Activated CD8-positive, alpha-beta memory T cell treated with anti-CD3 and anti-CD28 coated beads, Interleukin-2, amount 10 ng/mL, durations not matched to agents 7 days and 5 days (primary cell): ENCODE measurements at regions not wholly inside any gene's neighbourhood (a gene's known extent, or its start where the extent isn't known, plus 50 kb on each side); places are given as distances from the start of the nearest gene placed in this dataset.

Experiments
- ATAC-seq: fragments of 150-1000 bp; cut with Tn5 transposase; one replicate; pipeline ENCODE4 v1.10.0; 2021; ENCODE audit warnings: moderate library complexity
- CTCF ChIA-PET: fragments of 350-600 bp; sonication (Branson Sonifier 250); formaldehyde crosslinking; loops from one replicate; lab custom pipeline; 2021; ENCODE audit warnings: antibody characterized with exemption; lab: Charles Lee
- DNase-seq: peaks from one replicate; pipeline ENCODE4 v3.0.0-alpha.2; 2020
- H3K27ac Mint-ChIP-seq: one replicate; pipeline ENCODE4 v1.8.0; 2021; ENCODE audit warnings: mild to moderate bottlenecking, mixed read lengths
- H3K27me3 Mint-ChIP-seq: one replicate; pipeline ENCODE4 v1.8.0; 2021; ENCODE audit warnings: mixed read lengths
- H3K36me3 Mint-ChIP-seq: one replicate; pipeline ENCODE4 v1.8.0; 2021; ENCODE audit warnings: mild to moderate bottlenecking, mixed read lengths
- H3K4me1 Mint-ChIP-seq: one replicate; pipeline ENCODE4 v1.8.0; 2021; ENCODE audit warnings: mixed read lengths
- H3K4me3 Mint-ChIP-seq: one replicate; pipeline ENCODE4 v1.8.0; 2021; ENCODE audit warnings: mild to moderate bottlenecking, moderate library complexity, mixed read lengths
- H3K9me3 Mint-ChIP-seq: one replicate; pipeline ENCODE4 v1.8.0; 2022; ENCODE audit warnings: low read depth, mixed read lengths

- Mint-ChIP-seq H3K4me1 (peaks cover 11% of the 10 kb centered on the region), H3K9me3 (no peaks in the 10 kb centered on the region), H3K27ac (no peak overlapping the region), H3K27me3 (peaks cover 20% of the 10 kb centered on the region), H3K36me3 (no peaks in the 10 kb centered on the region), H3K4me3 (no peak overlapping the region)
- ATAC-seq (no peak), DNase-seq (no peak)
- CTCF ChIA-PET = no interaction called here
Measured at GRCh38 chr15:99472416-99473145, 93.2 kb upstream of the MEF2A start.

DNA sequence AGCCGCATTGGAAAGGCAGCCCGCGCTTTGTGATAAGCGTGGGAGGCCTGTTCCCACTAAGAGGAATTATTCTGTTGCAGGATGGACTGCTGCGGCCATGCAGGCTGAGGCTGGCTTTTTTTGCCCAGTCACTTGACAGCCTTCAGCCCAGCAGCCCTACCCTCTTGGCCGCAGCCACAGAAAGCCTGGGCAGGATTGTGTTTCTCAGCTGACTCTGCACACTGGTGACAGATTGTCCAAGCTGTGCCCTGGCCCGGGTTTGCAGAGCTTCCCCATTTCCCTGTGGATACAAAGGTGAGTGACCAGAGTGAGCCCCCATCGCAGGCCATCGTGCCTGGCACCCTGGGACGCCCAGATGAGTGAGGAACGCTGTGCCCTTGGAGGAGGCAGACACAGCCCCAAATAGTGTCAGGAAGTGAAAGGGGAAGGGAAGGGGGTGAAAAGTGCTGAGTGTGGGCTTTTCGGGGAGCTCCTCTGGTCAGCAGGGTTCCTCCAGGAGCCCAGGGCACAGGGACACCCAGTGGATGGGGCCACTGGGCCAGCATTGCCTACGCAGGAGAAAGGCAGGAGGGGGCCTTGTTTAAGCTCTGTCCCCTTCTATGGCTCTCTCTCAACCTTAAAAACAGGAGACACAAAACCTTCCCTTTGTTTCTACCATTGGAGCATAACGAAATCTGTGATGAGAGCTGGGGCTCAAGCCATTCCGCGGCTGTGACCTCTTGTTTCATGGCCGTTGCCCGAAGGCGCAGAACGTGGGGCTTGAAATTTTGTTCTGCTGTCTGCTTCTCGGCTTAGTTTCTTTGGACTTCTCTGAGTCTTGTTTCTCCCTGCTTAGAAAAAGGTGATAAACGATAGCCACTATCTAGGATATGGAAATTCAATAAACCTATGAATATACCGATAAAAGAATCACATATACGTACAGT lies 91.5 kb upstream of the MEF2A start:
- peaks cover 16% of the 10 kb centered on the region for H3K4me1 Mint-ChIP-seq
- CTCF ChIA-PET = no interaction called here

DNA sequence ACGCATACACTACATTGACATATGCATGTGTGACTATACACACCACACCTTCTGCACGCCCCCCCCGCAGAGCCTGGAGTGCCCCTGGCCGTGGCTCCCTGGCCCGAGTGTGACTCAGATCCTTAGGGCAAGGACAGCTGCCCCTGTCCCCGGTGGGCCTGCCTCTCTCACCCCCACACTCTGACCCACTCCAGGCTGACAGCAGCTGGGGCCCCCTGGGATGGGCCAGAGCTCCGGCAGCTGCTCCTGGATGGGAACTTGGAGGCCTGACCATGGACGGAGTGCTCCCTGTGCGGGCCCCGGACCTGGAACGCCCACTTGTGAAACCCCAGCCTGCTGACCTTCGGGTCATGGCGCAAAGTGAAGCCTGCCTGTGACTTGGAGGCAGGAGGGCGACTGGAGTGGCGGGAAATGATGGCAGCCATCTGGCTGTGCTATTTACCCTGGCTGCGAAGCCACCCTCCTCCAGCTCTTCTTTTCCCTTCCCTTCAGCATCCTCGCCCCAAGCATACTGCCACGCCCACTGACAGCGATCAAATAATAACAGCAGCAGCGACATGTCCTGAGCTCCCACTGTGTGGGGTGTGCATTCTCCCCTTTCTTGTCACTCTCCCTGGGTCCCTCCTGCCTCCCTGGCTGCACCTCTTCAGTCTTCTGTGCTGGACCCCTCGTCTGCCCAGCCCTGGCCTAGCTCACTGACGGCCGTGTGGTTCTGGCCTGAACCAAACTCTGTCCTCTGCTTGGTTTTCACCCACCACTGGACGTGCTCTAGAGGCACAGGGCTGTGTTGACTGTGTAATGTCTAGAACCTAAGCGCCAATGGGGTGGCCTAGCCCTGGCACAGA lies 90.7 kb upstream of the MEF2A start:
- peaks cover 18% of the 10 kb centered on the region for H3K27me3 Mint-ChIP-seq
- H3K4me3 Mint-ChIP-seq = no peak overlapping the region
- H3K9me3 Mint-ChIP-seq = no peaks in the 10 kb centered on the region
- peaks cover 16% of the 10 kb centered on the region for H3K4me1 Mint-ChIP-seq
- no peak overlapping the region for H3K27ac Mint-ChIP-seq
- DNase-seq = no peak
- CTCF ChIA-PET = no interaction called here
- no peaks in the 10 kb centered on the region for H3K36me3 Mint-ChIP-seq
- no peak for ATAC-seq

More for the DNA sequence above, 91.5 kb upstream of the MEF2A start:
- no peaks in the 10 kb centered on the region for H3K36me3 Mint-ChIP-seq
- H3K4me3 Mint-ChIP-seq = no peak overlapping the region
- peaks cover 18% of the 10 kb centered on the region for H3K27me3 Mint-ChIP-seq
- ATAC-seq (no peak), DNase-seq (no peak)
- H3K27ac Mint-ChIP-seq = no peak overlapping the region
- no peaks in the 10 kb centered on the region for H3K9me3 Mint-ChIP-seq

- H3K27ac Mint-ChIP-seq = no peak overlapping the region
- no peak for ATAC-seq
- no peak overlapping the region for H3K4me3 Mint-ChIP-seq
- H3K27me3 Mint-ChIP-seq = peaks cover 14% of the 10 kb centered on the region
- H3K36me3 Mint-ChIP-seq = no peaks in the 10 kb centered on the region
- no peaks in the 10 kb centered on the region for H3K9me3 Mint-ChIP-seq
- CTCF ChIA-PET = interaction anchor here (0.8 kb wide), 1 partner anchor 262 kb away, joined by 3 read pairs; no protein-coding TSS in a partner anchor
- peaks cover 16% of the 10 kb centered on the region for H3K4me1 Mint-ChIP-seq
- peak; percentile 19 for DNase-seq
Measured at GRCh38 chr15:99475754-99476412, 89.9 kb upstream of the MEF2A start.

DNA sequence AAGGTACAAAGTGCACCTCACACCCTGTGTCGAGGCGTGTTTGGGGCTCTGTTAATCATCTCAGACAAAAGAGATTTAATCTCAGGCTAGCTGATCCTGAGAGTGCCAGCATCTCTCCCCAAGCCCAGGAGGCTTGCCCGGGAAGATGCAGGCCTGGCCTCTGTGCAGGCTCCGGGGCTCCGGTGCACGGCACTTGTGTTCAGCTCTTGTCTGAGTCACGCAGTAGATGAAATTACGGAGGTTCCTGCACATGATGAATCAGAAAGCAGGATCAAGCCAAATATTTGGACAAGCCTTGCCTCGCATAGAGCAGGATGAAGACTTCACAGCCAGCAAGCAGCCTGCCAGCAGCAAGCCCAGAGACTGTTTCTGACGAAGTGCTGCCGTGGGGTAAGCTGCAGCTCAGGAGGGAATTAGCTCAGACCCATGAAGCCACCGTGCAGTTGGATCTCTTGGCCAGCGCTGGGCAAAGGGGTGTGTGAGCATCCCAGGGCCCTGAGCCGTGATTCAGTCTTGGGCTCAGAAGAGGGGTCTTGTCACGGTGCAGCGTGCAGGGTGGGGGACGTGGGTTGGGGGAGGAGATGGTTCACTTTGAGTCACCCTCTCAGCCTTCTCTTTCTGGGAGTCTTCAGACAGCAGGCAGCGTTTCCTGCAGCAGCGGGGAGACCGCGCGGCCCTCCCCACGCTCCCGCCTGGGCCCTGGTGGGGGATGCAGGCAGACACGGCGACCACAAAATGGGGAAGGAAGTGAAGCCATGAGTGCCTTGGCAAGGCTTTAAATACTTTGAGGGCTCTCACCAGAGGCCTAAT lies 89.2 kb upstream of the MEF2A start:
- no peak overlapping the region for H3K27ac Mint-ChIP-seq
- CTCF ChIA-PET = interaction anchor here (0.8 kb wide), 2 partner anchors 227 to 263 kb away, joined by 3 read pairs; no protein-coding TSS in a partner anchor
- H3K36me3 Mint-ChIP-seq = no peaks in the 10 kb centered on the region
- H3K9me3 Mint-ChIP-seq = no peaks in the 10 kb centered on the region
- H3K4me3 Mint-ChIP-seq = no peak overlapping the region
- peak; percentile 49 for DNase-seq
- peak; percentile 45 for ATAC-seq
- peaks cover 16% of the 10 kb centered on the region for H3K4me1 Mint-ChIP-seq
- H3K27me3 Mint-ChIP-seq = peaks cover 17% of the 10 kb centered on the region

DNA sequence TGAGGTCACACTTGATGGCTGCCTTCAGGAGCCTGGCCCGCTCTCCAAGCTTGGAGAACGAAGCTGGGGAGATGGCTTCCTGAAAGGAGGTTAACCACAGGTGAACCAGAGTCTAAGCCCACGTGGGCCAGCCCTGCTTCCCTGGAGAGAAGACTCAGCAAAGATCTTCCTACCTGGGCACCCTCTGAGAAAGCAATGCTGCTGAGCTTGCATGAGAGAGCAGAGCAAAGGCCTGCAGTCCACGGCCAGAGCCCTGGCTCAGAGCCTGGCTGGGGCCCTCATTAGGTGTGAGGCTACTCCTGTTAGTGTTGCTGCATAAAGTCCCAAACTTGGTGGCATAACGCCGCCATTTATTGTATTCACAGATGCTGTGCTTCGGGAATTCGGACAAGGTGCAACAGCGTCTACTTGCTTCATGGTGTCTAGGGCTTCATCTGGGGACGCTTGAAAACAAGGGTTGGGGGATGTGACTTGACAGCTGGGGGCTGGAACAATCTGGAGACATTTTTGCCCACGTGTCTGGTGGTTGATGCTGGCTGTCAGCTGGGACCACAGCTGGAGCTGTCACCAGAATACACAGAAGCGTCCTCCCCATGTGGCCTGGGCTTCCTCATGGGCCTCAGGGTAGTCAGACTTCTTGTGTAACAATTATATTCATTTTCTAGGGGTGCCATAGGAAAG lies 87.9 kb upstream of the MEF2A start:
- Mint-ChIP-seq H3K4me1 (peaks cover 16% of the 10 kb centered on the region), H3K4me3 (no peak overlapping the region), H3K36me3 (no peaks in the 10 kb centered on the region), H3K9me3 (no peaks in the 10 kb centered on the region), H3K27ac (no peak overlapping the region), H3K27me3 (peaks cover 19% of the 10 kb centered on the region)
- CTCF ChIA-PET = interaction anchor here (0.8 kb wide), 1 partner anchor 226 kb away, joined by 3 read pairs; no protein-coding TSS in a partner anchor
- ATAC-seq (no peak), DNase-seq (no peak)

GRCh38 chr15:99478977-99479376 lies 86.8 kb upstream of the MEF2A start:
- Mint-ChIP-seq H3K9me3 (no peaks in the 10 kb centered on the region), H3K27ac (no peak overlapping the region), H3K27me3 (peaks cover 19% of the 10 kb centered on the region), H3K4me3 (no peak overlapping the region), H3K4me1 (peaks cover 16% of the 10 kb centered on the region), H3K36me3 (no peaks in the 10 kb centered on the region)
- CTCF ChIA-PET = no interaction called here
- DNase-seq (no peak), ATAC-seq (no peak)

DNA sequence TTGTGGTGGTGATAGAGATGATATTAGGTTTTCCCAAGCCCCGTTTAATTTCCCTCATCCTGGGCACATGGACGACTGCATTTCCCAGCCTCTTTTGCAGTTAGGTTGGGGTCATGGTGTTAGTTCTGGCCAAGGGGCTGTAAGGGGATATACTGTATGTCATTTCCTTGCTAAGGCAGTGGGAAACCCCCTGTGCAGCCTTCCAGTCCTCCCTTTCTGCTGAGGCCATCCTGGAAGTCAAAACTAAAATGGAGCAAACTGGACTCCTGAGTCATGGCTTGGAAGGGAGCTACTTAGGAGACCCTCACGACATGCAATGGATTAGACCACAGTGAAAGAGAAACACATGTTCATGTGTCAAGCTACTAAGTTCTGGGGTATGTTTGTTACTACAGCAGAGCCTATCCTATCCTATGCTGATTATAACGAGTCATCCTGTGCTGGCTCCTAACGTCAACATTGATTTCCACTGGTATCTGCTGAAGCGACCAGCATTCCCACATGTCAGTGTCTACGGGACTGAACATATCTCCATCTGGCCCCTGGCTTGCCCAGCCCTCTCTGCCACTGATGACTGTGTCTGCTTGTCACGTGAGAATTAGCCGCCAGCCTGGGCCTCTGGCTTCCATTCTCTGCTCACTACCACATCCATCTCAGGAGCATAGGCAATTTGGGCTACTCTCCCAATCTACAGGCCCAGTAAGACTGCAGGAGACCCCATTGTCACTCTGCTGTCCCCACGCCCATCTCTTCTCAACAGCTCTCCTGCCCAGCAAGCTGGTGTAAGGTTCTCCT lies 85.6 kb upstream of the MEF2A start:
- Mint-ChIP-seq H3K36me3 (no peaks in the 10 kb centered on the region), H3K4me1 (peaks cover 16% of the 10 kb centered on the region), H3K4me3 (no peak overlapping the region), H3K9me3 (no peaks in the 10 kb centered on the region), H3K27ac (no peak overlapping the region), H3K27me3 (peaks cover 22% of the 10 kb centered on the region)
- CTCF ChIA-PET = no interaction called here
- ATAC-seq (no peak), DNase-seq (no peak)

DNA sequence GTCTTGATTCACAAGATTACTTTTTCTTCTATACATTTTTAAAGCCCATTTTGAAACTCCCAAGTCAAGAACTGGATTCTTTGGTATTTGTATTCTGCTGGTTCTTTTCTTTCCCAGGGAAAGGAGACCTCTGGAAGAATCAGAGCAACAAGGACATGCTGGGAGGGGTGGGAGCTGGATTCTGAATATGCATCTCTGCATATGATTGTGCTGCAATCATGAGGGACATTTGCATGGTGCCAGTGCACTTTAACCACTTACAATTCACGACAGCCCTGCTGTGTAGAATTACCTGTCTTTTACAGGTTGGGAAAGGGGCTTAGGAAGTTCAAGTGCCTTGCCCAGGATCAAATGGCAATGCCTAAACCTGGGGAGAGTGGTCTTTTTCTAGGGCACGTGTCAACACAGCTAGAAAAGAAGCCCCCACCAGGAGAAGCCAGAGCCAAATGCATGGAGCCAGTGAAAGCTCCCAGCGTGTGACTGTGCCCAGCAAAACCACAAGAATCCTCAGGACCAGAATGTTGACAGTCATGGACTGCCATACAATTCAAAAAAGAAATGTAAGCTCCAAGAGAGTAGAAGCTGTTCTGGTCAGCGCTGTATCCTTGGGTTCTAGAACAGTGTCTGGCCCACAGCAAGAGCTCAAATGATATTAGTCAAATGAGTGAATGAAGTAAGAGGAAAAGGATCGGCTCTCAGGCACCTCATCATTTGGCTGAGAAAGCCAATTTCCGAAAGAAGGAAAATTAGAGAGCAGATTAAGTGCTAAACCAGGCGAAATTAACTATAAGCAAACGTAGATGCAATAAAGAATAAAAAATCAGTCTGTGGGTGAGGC lies 84.5 kb upstream of the MEF2A start:
- CTCF ChIA-PET = no interaction called here
- H3K4me1 Mint-ChIP-seq = peaks cover 23% of the 10 kb centered on the region
- H3K36me3 Mint-ChIP-seq = no peaks in the 10 kb centered on the region
- no peak overlapping the region for H3K4me3 Mint-ChIP-seq
- H3K27ac Mint-ChIP-seq = no peak overlapping the region
- no peaks in the 10 kb centered on the region for H3K9me3 Mint-ChIP-seq
- ATAC-seq (no peak), DNase-seq (no peak)
- H3K27me3 Mint-ChIP-seq = peaks cover 34% of the 10 kb centered on the region

- no peak overlapping the region for H3K27ac Mint-ChIP-seq
- ATAC-seq (no peak), DNase-seq (no peak)
- CTCF ChIA-PET = no interaction called here
- peaks cover 35% of the 10 kb centered on the region for H3K27me3 Mint-ChIP-seq
- peaks cover 18% of the 10 kb centered on the region for H3K4me1 Mint-ChIP-seq
- no peaks in the 10 kb centered on the region for H3K36me3 Mint-ChIP-seq
- no peak overlapping the region for H3K4me3 Mint-ChIP-seq
- H3K9me3 Mint-ChIP-seq = no peaks in the 10 kb centered on the region
Measured at GRCh38 chr15:99481951-99482230, 83.9 kb upstream of the MEF2A start.

GRCh38 chr15:99482993-99483392 lies 82.8 kb upstream of the MEF2A start:
- H3K4me3 Mint-ChIP-seq = no peak overlapping the region

More at GRCh38 chr15:99482993-99483392, 82.8 kb upstream of the MEF2A start:
- CTCF ChIA-PET = interaction anchor here (0.7 to 0.9 kb wide), 2 partner anchors 20 to 382 kb away, joined by 3 read pairs; no protein-coding TSS in a partner anchor
- no peak for ATAC-seq
- Mint-ChIP-seq H3K27ac (no peak overlapping the region), H3K27me3 (peaks cover 42% of the 10 kb centered on the region), H3K4me1 (peaks cover 9% of the 10 kb centered on the region), H3K9me3 (no peaks in the 10 kb centered on the region), H3K36me3 (no peaks in the 10 kb centered on the region)
- no peak for DNase-seq
